ENCODE measurements at regions not wholly inside any gene's neighbourhood (a gene's known extent, or its start where the extent isn't known, plus 50 kb on each side); places are given as distances from the start of the nearest gene placed in this dataset.

DNA sequence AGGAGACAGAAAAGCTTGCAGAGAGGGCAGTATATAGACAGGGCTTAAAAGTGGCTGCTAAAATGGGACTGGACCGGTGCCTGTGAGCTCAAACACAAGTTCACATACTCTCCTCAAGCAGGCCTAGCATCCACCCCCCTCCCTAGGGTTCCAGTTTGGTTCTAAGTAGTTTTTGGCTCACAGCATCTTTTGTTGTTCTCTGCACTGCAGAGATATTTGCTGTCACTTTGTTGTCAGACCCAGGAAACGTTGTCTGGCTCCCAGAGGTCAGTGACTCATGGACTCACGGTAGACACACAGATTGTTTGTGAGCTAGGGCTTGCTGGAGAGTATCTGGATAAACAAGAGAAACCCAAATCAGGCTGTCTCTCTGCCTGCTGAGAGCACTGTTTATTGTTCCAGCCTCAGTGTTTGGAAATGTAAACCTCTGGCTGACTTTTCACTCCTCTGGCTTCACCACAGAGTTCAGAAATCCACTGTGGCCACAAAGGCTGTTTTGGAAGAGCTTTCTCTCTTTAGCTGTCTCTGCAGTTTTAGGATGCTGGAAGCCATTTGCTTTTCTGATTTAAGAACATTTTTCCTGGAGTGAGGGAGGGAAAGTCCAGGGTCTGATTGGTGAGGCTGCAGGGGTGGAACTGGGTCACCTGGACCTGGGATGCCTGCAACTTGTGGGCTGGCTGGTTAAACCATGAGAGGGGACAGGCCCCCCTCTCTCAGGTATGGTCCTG, 303.7 kb upstream of the PLET1 start:
- TF ChIP-seq PAX5 (IDR thresholded peaks at IDR 0.05; ENCODE audit: insufficient read depth, low read length, severe bottlenecking) = no peak
- no peak for TF ChIP-seq POLR2A (IDR thresholded peaks at IDR 0.05; ENCODE audit: low read depth, low read length)
- TF ChIP-seq POLR2AphosphoS5 (IDR thresholded peaks at IDR 0.05; ENCODE audit: low read depth, low read length) = no peak
- TF ChIP-seq POU2F2 (IDR thresholded peaks at IDR 0.05; ENCODE audit: low read depth, low read length) = no peak
- no peak for TF ChIP-seq TAF1 (IDR thresholded peaks at IDR 0.05; ENCODE audit: low read depth, low read length)
- TF ChIP-seq SPI1 (IDR thresholded peaks at IDR 0.05; ENCODE audit: low read depth, low read length) = no peak
- FAIRE-seq (no peak), DNase-seq (ENCODE audit: insufficient read length, low spot score) (no peak)

DNA sequence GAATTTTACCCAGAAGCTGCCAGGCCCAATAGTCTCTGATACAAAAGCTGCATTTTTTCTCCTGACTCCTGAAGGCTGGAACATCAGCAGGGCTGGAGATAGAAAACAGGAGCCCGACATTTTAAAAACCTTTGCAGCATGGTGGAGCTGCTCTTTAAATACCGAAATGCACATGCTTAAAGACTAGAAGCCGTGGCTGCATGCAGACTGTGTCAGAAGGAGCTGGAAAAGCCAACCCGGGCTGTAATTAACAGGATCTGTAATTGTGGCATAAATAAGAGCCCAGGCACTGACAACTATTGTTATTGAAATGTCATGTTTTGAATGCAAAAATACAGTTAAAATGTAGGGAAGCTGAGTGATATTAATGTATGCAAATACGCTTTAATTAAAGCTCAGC, 304.9 kb upstream of the PLET1 start:
- no peak for TF ChIP-seq POLR2AphosphoS5 (IDR thresholded peaks at IDR 0.05; ENCODE audit: low read depth, low read length)
- TF ChIP-seq PAX5 (IDR thresholded peaks at IDR 0.05; ENCODE audit: insufficient read depth, low read length, severe bottlenecking) = no peak
- no peak for TF ChIP-seq POU2F2 (IDR thresholded peaks at IDR 0.05; ENCODE audit: low read depth, low read length)
- TF ChIP-seq TAF1 (IDR thresholded peaks at IDR 0.05; ENCODE audit: low read depth, low read length) = no peak
- TF ChIP-seq POLR2A (IDR thresholded peaks at IDR 0.05; ENCODE audit: low read depth, low read length) = no peak
- no peak for TF ChIP-seq SPI1 (IDR thresholded peaks at IDR 0.05; ENCODE audit: low read depth, low read length)

DNA sequence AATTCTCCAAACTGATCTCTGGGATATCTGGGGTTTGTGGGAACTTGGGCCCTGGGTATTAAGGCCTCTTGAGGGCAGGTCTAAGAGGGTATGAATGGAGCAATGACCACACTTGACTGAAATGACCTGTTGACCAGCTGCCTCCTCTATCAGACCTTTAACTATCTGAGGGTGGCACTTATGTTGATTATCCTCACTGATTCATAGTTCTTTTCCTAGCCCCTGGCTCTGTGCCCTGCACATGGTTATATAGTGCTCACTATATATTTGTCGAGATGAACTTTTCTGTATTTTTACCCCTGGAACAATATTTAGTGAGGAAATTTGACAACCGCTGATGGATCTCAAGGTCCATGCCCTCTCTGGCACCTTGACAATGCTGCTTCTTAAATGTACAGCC, 305.5 kb upstream of the PLET1 start:
- no peak for TF ChIP-seq SPI1 (IDR thresholded peaks at IDR 0.05; ENCODE audit: low read depth, low read length)
- no peak for TF ChIP-seq POU2F2 (IDR thresholded peaks at IDR 0.05; ENCODE audit: low read depth, low read length)
- TF ChIP-seq POLR2AphosphoS5 (IDR thresholded peaks at IDR 0.05; ENCODE audit: low read depth, low read length) = no peak
- no peak for TF ChIP-seq PAX5 (IDR thresholded peaks at IDR 0.05; ENCODE audit: insufficient read depth, low read length, severe bottlenecking)
- TF ChIP-seq TAF1 (IDR thresholded peaks at IDR 0.05; ENCODE audit: low read depth, low read length) = no peak
- DNase-seq (ENCODE audit: insufficient read length, low spot score) (no peak), FAIRE-seq (no peak)

More for the DNA sequence above, 304.9 kb upstream of the PLET1 start:
- no peak for DNase-seq (ENCODE audit: insufficient read length, low spot score)
- FAIRE-seq = no peak

DNA sequence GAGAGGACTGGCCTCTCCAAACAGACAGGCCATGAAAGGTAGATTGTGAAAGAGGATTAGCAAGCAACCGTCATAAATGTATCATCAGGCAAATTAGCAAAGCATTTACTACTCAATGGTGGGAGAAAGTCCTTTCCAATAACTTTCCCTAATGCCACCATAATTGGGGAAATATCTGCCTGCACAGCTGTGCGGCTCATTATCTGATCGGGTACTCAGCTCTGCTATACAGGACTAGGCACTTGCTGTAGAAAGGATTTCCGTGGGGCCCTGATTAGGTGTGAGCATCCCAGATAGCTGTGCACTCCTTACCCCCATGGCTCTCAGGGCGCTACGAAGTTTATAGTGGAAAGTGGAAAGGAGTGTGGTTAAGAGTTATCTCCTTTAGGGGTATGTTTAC, 309.7 kb upstream of the PLET1 start:
- FAIRE-seq (no peak), DNase-seq (ENCODE audit: insufficient read length, low spot score) (no peak)
- TF ChIP-seq SPI1 (IDR thresholded peaks at IDR 0.05; ENCODE audit: low read depth, low read length) (no peak), POU2F2 (IDR thresholded peaks at IDR 0.05; ENCODE audit: low read depth, low read length) (no peak), PAX5 (IDR thresholded peaks at IDR 0.05; ENCODE audit: insufficient read depth, low read length, severe bottlenecking) (no peak), TAF1 (IDR thresholded peaks at IDR 0.05; ENCODE audit: low read depth, low read length) (no peak), POLR2AphosphoS5 (IDR thresholded peaks at IDR 0.05; ENCODE audit: low read depth, low read length) (no peak), POLR2A (IDR thresholded peaks at IDR 0.05; ENCODE audit: low read depth, low read length) (no peak)

DNA sequence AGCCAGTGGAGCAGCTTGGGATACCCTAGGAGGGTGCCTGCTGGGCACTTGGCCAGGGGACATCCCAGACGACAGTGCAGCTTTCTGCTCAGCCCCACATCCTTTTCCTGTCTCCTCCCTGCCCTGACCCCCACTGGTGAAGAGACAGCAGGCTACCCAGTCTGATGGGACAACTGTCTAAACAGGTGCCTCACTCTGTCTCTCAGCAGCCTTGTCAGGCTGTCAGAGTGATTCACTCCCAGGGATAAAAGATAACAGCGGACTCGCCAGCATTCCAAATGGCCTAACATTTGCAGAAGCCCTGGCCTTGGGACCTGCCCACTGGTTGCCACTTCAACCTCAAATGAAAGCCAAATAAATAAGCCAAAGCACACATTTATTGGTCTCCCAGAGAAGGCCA, 318.6 kb upstream of the PLET1 start:
- TF ChIP-seq POLR2A (IDR thresholded peaks at IDR 0.05; ENCODE audit: low read depth, low read length) (no peak), POU2F2 (IDR thresholded peaks at IDR 0.05; ENCODE audit: low read depth, low read length) (no peak), POLR2AphosphoS5 (IDR thresholded peaks at IDR 0.05; ENCODE audit: low read depth, low read length) (no peak), PAX5 (IDR thresholded peaks at IDR 0.05; ENCODE audit: insufficient read depth, low read length, severe bottlenecking) (no peak), SPI1 (IDR thresholded peaks at IDR 0.05; ENCODE audit: low read depth, low read length) (no peak), TAF1 (IDR thresholded peaks at IDR 0.05; ENCODE audit: low read depth, low read length) (no peak)
- no peak for FAIRE-seq
- DNase-seq (ENCODE audit: insufficient read length, low spot score) = no peak

DNA sequence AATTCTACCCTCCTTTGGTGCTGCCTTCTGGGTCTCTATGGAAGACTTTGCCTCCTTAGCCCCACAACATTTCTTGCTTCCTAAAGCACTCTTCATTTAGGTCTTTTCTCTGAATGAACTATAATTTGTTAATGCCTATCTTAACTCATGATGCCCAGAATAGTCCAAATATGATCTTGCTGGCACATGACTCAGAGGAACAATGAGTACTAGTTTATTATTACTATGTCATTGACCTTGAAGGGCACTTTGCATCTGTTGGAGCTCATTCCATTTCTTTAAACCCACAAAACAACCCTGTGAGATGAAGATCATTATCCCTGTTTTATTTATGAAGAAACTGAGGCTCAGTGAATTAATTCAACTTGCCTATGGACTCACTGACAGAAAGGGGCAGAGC, 320.2 kb upstream of the PLET1 start:
- no peak for FAIRE-seq
- TF ChIP-seq SPI1 (IDR thresholded peaks at IDR 0.05; ENCODE audit: low read depth, low read length) (no peak), POU2F2 (IDR thresholded peaks at IDR 0.05; ENCODE audit: low read depth, low read length) (no peak), TAF1 (IDR thresholded peaks at IDR 0.05; ENCODE audit: low read depth, low read length) (no peak), PAX5 (IDR thresholded peaks at IDR 0.05; ENCODE audit: insufficient read depth, low read length, severe bottlenecking) (no peak), POLR2AphosphoS5 (IDR thresholded peaks at IDR 0.05; ENCODE audit: low read depth, low read length) (no peak), POLR2A (IDR thresholded peaks at IDR 0.05; ENCODE audit: low read depth, low read length) (no peak)

GRCh38 chr11:112581747-112582146, 321.1 kb upstream of the PLET1 start:
- TF ChIP-seq TAF1 (IDR thresholded peaks at IDR 0.05; ENCODE audit: low read depth, low read length) (no peak), POLR2AphosphoS5 (IDR thresholded peaks at IDR 0.05; ENCODE audit: low read depth, low read length) (no peak), POLR2A (IDR thresholded peaks at IDR 0.05; ENCODE audit: low read depth, low read length) (no peak), POU2F2 (IDR thresholded peaks at IDR 0.05; ENCODE audit: low read depth, low read length) (no peak), SPI1 (IDR thresholded peaks at IDR 0.05; ENCODE audit: low read depth, low read length) (no peak), PAX5 (IDR thresholded peaks at IDR 0.05; ENCODE audit: insufficient read depth, low read length, severe bottlenecking) (no peak)
- FAIRE-seq = no peak
- DNase-seq (ENCODE audit: insufficient read length, low spot score) = no peak

More for the DNA sequence above, 320.2 kb upstream of the PLET1 start:
- DNase-seq (ENCODE audit: insufficient read length, low spot score) = no peak

GRCh38 chr11:112582366-112582765, 321.7 kb upstream of the PLET1 start:
- no peak for DNase-seq (ENCODE audit: insufficient read length, low spot score)

DNA sequence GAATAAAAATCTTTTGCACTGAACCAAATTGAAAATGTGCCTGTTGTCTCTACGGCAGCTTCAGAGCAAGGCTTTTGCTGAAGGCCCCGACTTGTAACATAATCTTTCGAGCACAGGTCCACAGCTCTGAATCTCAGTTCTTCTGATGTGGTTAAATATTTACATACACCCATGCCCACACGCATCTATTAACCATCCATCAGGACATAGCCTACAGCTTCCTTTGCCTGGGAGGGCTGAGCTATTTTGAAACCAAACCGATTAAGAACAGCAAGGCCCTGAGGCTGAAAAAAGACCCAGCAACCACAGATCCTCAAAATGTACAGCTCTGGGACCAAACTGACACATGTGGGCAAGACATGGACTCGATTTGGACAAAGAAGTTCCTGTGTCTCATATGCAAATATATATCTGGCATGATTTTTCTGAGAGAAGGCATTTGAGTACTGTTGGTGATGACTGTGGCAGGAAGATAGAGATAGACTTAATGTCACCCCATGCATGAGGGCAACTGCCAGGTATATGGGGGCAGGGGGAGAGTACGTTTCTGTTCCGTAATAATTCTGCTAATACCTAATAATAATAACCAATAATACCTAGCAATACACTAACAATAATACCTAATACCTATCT, 322.7 kb upstream of the PLET1 start:
- TF ChIP-seq POU2F2 (IDR thresholded peaks at IDR 0.05; ENCODE audit: low read depth, low read length) = peak; percentile 97
- no peak for TF ChIP-seq TAF1 (IDR thresholded peaks at IDR 0.05; ENCODE audit: low read depth, low read length)
- DNase-seq (ENCODE audit: insufficient read length, low spot score) (peak; percentile 22), FAIRE-seq (peak; percentile 97)

More at GRCh38 chr11:112582366-112582765, 321.7 kb upstream of the PLET1 start:
- TF ChIP-seq POLR2AphosphoS5 (IDR thresholded peaks at IDR 0.05; ENCODE audit: low read depth, low read length) (no peak), POU2F2 (IDR thresholded peaks at IDR 0.05; ENCODE audit: low read depth, low read length) (no peak), POLR2A (IDR thresholded peaks at IDR 0.05; ENCODE audit: low read depth, low read length) (no peak), SPI1 (IDR thresholded peaks at IDR 0.05; ENCODE audit: low read depth, low read length) (no peak), PAX5 (IDR thresholded peaks at IDR 0.05; ENCODE audit: insufficient read depth, low read length, severe bottlenecking) (no peak), TAF1 (IDR thresholded peaks at IDR 0.05; ENCODE audit: low read depth, low read length) (no peak)
- no peak for FAIRE-seq

All from GM12891 (cell line).